ENCODE measurements at regions not wholly inside any gene's neighbourhood (a gene's known extent, or its start where the extent isn't known, plus 50 kb on each side); places are given as distances from the start of the nearest gene placed in this dataset.
"Not testable (repeated sequence)": the region's sequence is repeated elsewhere in the genome, so short reads cannot be mapped to it uniquely, and the experiment has no call there.

- H3K27me3 ChIP-seq (ENCODE audit: low read depth); H3K36me3 ChIP-seq; DNase-seq; H3K4me1 ChIP-seq; H3K27ac ChIP-seq (replicated peaks); H3K4me3 ChIP-seq; intact Hi-C loops (cut with micrococcal nuclease): not testable (repeated sequence)
- peaks cover 13% of the 10 kb centered on the region for H3K9me3 ChIP-seq (replicated peaks)
Observed at GRCh38 chr17:13659051-13659450, 57.3 kb upstream of the HS3ST3A1 start.

GRCh38 chr17:13665872-13666635 lies 64.3 kb upstream of the HS3ST3A1 start:
- Histone ChIP-seq H3K4me1 (no peaks in the 10 kb centered on the region), H3K9me3 (replicated peaks) (peaks cover 39% of the 10 kb centered on the region), H3K4me3 (no peak overlapping the region), H3K36me3 (no peaks in the 10 kb centered on the region), H3K27ac (replicated peaks) (no peak overlapping the region), H3K27me3 (ENCODE audit: low read depth) (peaks cover 7% of the 10 kb centered on the region)
- no peak for DNase-seq
- intact Hi-C loops (cut with micrococcal nuclease), result no loop called here
- TF ChIP-seq, protein P1, sequence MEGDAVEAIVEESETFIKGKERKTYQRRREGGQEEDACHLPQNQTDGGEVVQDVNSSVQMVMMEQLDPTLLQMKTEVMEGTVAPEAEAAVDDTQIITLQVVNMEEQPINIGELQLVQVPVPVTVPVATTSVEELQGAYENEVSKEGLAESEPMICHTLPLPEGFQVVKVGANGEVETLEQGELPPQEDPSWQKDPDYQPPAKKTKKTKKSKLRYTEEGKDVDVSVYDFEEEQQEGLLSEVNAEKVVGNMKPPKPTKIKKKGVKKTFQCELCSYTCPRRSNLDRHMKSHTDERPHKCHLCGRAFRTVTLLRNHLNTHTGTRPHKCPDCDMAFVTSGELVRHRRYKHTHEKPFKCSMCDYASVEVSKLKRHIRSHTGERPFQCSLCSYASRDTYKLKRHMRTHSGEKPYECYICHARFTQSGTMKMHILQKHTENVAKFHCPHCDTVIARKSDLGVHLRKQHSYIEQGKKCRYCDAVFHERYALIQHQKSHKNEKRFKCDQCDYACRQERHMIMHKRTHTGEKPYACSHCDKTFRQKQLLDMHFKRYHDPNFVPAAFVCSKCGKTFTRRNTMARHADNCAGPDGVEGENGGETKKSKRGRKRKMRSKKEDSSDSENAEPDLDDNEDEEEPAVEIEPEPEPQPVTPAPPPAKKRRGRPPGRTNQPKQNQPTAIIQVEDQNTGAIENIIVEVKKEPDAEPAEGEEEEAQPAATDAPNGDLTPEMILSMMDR (IDR thresholded peaks at IDR 0.05; ENCODE audit: borderline replicate concordance), result no peak

DNA sequence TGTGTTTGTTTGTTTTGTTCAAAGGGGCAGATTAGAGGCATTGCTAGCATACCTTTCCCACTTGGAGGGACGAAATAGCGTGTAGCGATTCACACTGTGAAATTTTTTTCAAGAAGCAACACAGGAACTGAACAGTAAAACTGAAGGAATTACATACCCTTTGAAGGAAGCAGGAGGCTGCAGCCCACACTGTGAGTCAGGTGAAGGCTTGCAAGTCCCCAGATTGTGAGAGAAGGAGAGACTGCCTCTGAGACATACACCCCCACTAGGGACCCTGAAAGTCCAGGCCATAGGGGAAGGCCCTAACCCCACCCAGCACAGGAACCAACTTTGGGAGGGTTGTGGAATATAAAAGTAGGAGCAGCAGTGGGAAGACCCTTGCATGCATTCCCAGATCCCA lies 69.6 kb upstream of the HS3ST3A1 start:
- H3K4me1 ChIP-seq, result no peaks in the 10 kb centered on the region
- H3K9me3 ChIP-seq (replicated peaks), result peaks cover 40% of the 10 kb centered on the region
- peaks cover 3% of the 10 kb centered on the region for H3K27me3 ChIP-seq (ENCODE audit: low read depth)
- no peak for DNase-seq
- no peak overlapping the region for H3K27ac ChIP-seq (replicated peaks)
- no peak overlapping the region for H3K4me3 ChIP-seq
- TF ChIP-seq, protein P1 (IDR thresholded peaks at IDR 0.05; ENCODE audit: borderline replicate concordance), result no peak
- no peaks in the 10 kb centered on the region for H3K36me3 ChIP-seq
- intact Hi-C loops (cut with micrococcal nuclease), result no loop called here

- intact Hi-C loops (cut with micrococcal nuclease), result no loop called here
- Histone ChIP-seq H3K9me3 (replicated peaks) (peaks cover 40% of the 10 kb centered on the region), H3K27me3 (ENCODE audit: low read depth) (peaks cover 3% of the 10 kb centered on the region), H3K36me3 (no peaks in the 10 kb centered on the region), H3K4me3 (no peak overlapping the region), H3K27ac (replicated peaks) (no peak overlapping the region), H3K4me1 (no peaks in the 10 kb centered on the region)
- DNase-seq, result no peak
- TF ChIP-seq, protein P1 (IDR thresholded peaks at IDR 0.05; ENCODE audit: borderline replicate concordance), result no peak
Observed at GRCh38 chr17:13671771-13672170, 70.0 kb upstream of the HS3ST3A1 start.

DNA sequence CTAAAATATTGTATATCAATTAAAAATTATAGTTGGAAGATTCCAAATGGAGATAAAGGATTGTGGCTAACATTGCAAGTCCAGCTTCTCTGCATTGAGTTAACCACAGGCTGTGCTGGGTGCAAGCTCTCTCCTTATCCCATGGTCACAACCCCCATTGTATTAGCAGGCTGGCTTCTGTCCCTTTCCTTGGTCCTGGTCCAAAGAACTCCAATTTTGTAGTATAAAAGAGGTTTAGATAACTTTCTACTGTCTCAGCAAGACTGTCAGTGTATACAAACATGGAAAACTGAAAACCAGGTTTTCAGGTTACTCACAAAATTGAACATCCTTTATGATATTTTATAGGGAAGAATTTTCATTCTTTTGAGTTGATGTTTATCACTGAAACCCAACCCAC lies 76.6 kb upstream of the HS3ST3A1 start:
- no peaks in the 10 kb centered on the region for H3K36me3 ChIP-seq
- no peaks in the 10 kb centered on the region for H3K9me3 ChIP-seq (replicated peaks)
- TF ChIP-seq, protein P1 (IDR thresholded peaks at IDR 0.05; ENCODE audit: borderline replicate concordance), result no peak
- H3K27ac ChIP-seq (replicated peaks), result no peak overlapping the region
- H3K27me3 ChIP-seq (ENCODE audit: low read depth), result peaks cover 3% of the 10 kb centered on the region
- no peak for DNase-seq
- H3K4me3 ChIP-seq, result no peak overlapping the region
- no peaks in the 10 kb centered on the region for H3K4me1 ChIP-seq
- intact Hi-C loops (cut with micrococcal nuclease), result no loop called here

- H3K27me3 ChIP-seq (ENCODE audit: low read depth), result peaks cover 3% of the 10 kb centered on the region
- H3K27ac ChIP-seq (replicated peaks), result no peak overlapping the region
- TF ChIP-seq, protein P1 (IDR thresholded peaks at IDR 0.05; ENCODE audit: borderline replicate concordance), result no peak
- no peak for DNase-seq
- H3K4me3 ChIP-seq, result no peak overlapping the region
- intact Hi-C loops (cut with micrococcal nuclease), result no loop called here
- H3K36me3 ChIP-seq, result no peaks in the 10 kb centered on the region
- no peaks in the 10 kb centered on the region for H3K9me3 ChIP-seq (replicated peaks)
- no peaks in the 10 kb centered on the region for H3K4me1 ChIP-seq
Observed at GRCh38 chr17:13678841-13679240, 77.1 kb upstream of the HS3ST3A1 start.
